Neural crest cell (in vitro differentiated cells): ENCODE measurements at regions not wholly inside any gene's neighbourhood (a gene's known extent, or its start where the extent isn't known, plus 50 kb on each side); places are given as distances from the start of the nearest gene placed in this dataset.

Experiments
- DNase-seq: peaks from one replicate; pipeline ENCODE4 v3.0.0; 2021; ENCODE audit warnings: low read depth, mixed read lengths, low spot score
- H3K27ac Mint-ChIP-seq: one replicate; pipeline ENCODE4 v1.8.0; 2021; ENCODE audit warnings: mild to moderate bottlenecking, mixed read lengths; ENCODE audit not compliant: unreplicated experiment
- H3K27me3 Mint-ChIP-seq: 2 replicates; pipeline ENCODE4 v1.8.0; 2021; ENCODE audit warnings: low read depth, mild to moderate bottlenecking, mixed read lengths
- H3K36me3 Mint-ChIP-seq: 2 replicates; pipeline ENCODE4 v1.8.0; 2021; ENCODE audit warnings: low read depth, mild to moderate bottlenecking, mixed read lengths
- H3K4me1 Mint-ChIP-seq: 2 replicates; pipeline ENCODE4 v1.8.0; 2021; ENCODE audit warnings: mixed read lengths
- H3K4me3 Mint-ChIP-seq: one replicate; pipeline ENCODE4 v1.8.0; 2021; ENCODE audit warnings: mild to moderate bottlenecking, mixed read lengths
- H3K9me3 Mint-ChIP-seq: 2 replicates; pipeline ENCODE4 v1.8.0; 2021; ENCODE audit warnings: mixed read lengths
- CTCF ChIP-seq: fragments of 200-600 bp; sonication (generic); conservative IDR thresholded peaks from 2 replicates; pipeline ENCODE4 v1.5.0; 2021; ENCODE audit warnings: antibody characterized with exemption, mild to moderate bottlenecking

- H3K4me3 Mint-ChIP-seq: no peak overlapping the region
- peaks cover 2% of the 10 kb centered on the region for H3K36me3 Mint-ChIP-seq
- no peaks in the 10 kb centered on the region for H3K9me3 Mint-ChIP-seq
- H3K27ac Mint-ChIP-seq: no peak overlapping the region
- DNase-seq: no peak
- TF ChIP-seq CTCF: no peak
- peaks cover 15% of the 10 kb centered on the region for H3K4me1 Mint-ChIP-seq
- no peaks in the 10 kb centered on the region for H3K27me3 Mint-ChIP-seq
Observed at GRCh38 chr2:75278821-75279379, 79.6 kb upstream of the TACR1 start.

GRCh38 chr2:75278314-75278713 lies 79.0 kb upstream of the TACR1 start:
- Mint-ChIP-seq H3K9me3 (peaks cover 1% of the 10 kb centered on the region), H3K27ac (no peak overlapping the region), H3K4me1 (peaks cover 15% of the 10 kb centered on the region), H3K27me3 (no peaks in the 10 kb centered on the region), H3K4me3 (no peak overlapping the region), H3K36me3 (peaks cover 2% of the 10 kb centered on the region)
- no peak for DNase-seq
- TF ChIP-seq CTCF: no peak

GRCh38 chr2:75277111-75277510 lies 77.8 kb upstream of the TACR1 start:
- TF ChIP-seq CTCF: no peak
- H3K36me3 Mint-ChIP-seq: peaks cover 2% of the 10 kb centered on the region
- DNase-seq: no peak
- H3K4me1 Mint-ChIP-seq: peaks cover 15% of the 10 kb centered on the region
- no peak overlapping the region for H3K4me3 Mint-ChIP-seq
- H3K27me3 Mint-ChIP-seq: no peaks in the 10 kb centered on the region
- peaks cover 6% of the 10 kb centered on the region for H3K9me3 Mint-ChIP-seq
- no peak overlapping the region for H3K27ac Mint-ChIP-seq

- Mint-ChIP-seq H3K27me3 (no peaks in the 10 kb centered on the region), H3K27ac (no peak overlapping the region), H3K4me1 (peaks cover 15% of the 10 kb centered on the region), H3K9me3 (peaks cover 6% of the 10 kb centered on the region), H3K4me3 (no peak overlapping the region), H3K36me3 (peaks cover 2% of the 10 kb centered on the region)
- no peak for TF ChIP-seq CTCF
- no peak for DNase-seq
Observed at GRCh38 chr2:75276093-75277029, 77.0 kb upstream of the TACR1 start.

GRCh38 chr2:75274936-75275335 lies 75.6 kb upstream of the TACR1 start:
- peaks cover 15% of the 10 kb centered on the region for H3K4me1 Mint-ChIP-seq
- H3K27me3 Mint-ChIP-seq: no peaks in the 10 kb centered on the region
- no peak for TF ChIP-seq CTCF
- no peak overlapping the region for H3K27ac Mint-ChIP-seq
- no peak overlapping the region for H3K4me3 Mint-ChIP-seq
- no peak for DNase-seq
- H3K36me3 Mint-ChIP-seq: peaks cover 2% of the 10 kb centered on the region
- peaks cover 6% of the 10 kb centered on the region for H3K9me3 Mint-ChIP-seq
